ENCODE measurements at regions not wholly inside any gene's neighbourhood (a gene's known extent, or its start where the extent isn't known, plus 50 kb on each side); places are given as distances from the start of the nearest gene placed in this dataset.
A peak's percentile ranks its signal among the peaks of the same experiment; 100 is the strongest.
"Not testable (repeated sequence)": the region's sequence is repeated elsewhere in the genome, so short reads cannot be mapped to it uniquely, and the experiment has no call there.

- not testable (repeated sequence) for H3K4me3 ChIP-seq; H3K27me3 ChIP-seq; H3K36me3 ChIP-seq; H3K4me1 ChIP-seq; H3K27ac ChIP-seq; H3K9me3 ChIP-seq (replicated peaks); DNase-seq
Measured at GRCh38 chr22:10526079-10526478, 5001.9 kb upstream of the OR11H1 start.

- H3K9me3 ChIP-seq (replicated peaks); H3K4me3 ChIP-seq; H3K4me1 ChIP-seq; H3K36me3 ChIP-seq; H3K27me3 ChIP-seq; DNase-seq; H3K27ac ChIP-seq: not testable (repeated sequence)
Measured at GRCh38 chr22:10531141-10531540, 4996.9 kb upstream of the OR11H1 start.

GRCh38 chr22:10572531-10572930, 4955.5 kb upstream of the OR11H1 start:
- not testable (repeated sequence) for H3K4me1 ChIP-seq; H3K27ac ChIP-seq; H3K36me3 ChIP-seq; H3K9me3 ChIP-seq (replicated peaks); H3K27me3 ChIP-seq; H3K4me3 ChIP-seq; DNase-seq

GRCh38 chr22:10601071-10601470, 4926.9 kb upstream of the OR11H1 start:
- H3K9me3 ChIP-seq (replicated peaks); DNase-seq; H3K36me3 ChIP-seq; H3K4me1 ChIP-seq; H3K27me3 ChIP-seq; H3K4me3 ChIP-seq; H3K27ac ChIP-seq: not testable (repeated sequence)

GRCh38 chr22:10631961-10632360, 4896.0 kb upstream of the OR11H1 start:
- DNase-seq; H3K4me1 ChIP-seq; H3K36me3 ChIP-seq; H3K27me3 ChIP-seq; H3K9me3 ChIP-seq (replicated peaks); H3K27ac ChIP-seq; H3K4me3 ChIP-seq: not testable (repeated sequence)

GRCh38 chr22:10635341-10635740, 4892.7 kb upstream of the OR11H1 start:
- not testable (repeated sequence) for H3K9me3 ChIP-seq (replicated peaks); H3K36me3 ChIP-seq; H3K27ac ChIP-seq; H3K4me3 ChIP-seq; H3K27me3 ChIP-seq; H3K4me1 ChIP-seq; DNase-seq

- not testable (repeated sequence) for H3K27me3 ChIP-seq, DNase-seq
Measured at GRCh38 chr22:10662818-10663217, 4865.2 kb upstream of the OR11H1 start.

GRCh38 chr22:10673065-10673464, 4854.9 kb upstream of the OR11H1 start:
- not testable (repeated sequence) for H3K4me1 ChIP-seq; DNase-seq; H3K27ac ChIP-seq; H3K9me3 ChIP-seq (replicated peaks); H3K27me3 ChIP-seq; H3K36me3 ChIP-seq; H3K4me3 ChIP-seq

More at GRCh38 chr22:10662818-10663217, 4865.2 kb upstream of the OR11H1 start:
- not testable (repeated sequence) for H3K27ac ChIP-seq; H3K4me3 ChIP-seq; H3K9me3 ChIP-seq (replicated peaks); H3K36me3 ChIP-seq; H3K4me1 ChIP-seq

GRCh38 chr22:10678720-10679119, 4849.3 kb upstream of the OR11H1 start:
- H3K9me3 ChIP-seq (replicated peaks); H3K27ac ChIP-seq; DNase-seq; H3K4me1 ChIP-seq; H3K36me3 ChIP-seq; H3K27me3 ChIP-seq; H3K4me3 ChIP-seq: not testable (repeated sequence)

GRCh38 chr22:10685436-10685835, 4842.6 kb upstream of the OR11H1 start:
- not testable (repeated sequence) for H3K27me3 ChIP-seq; H3K9me3 ChIP-seq (replicated peaks); DNase-seq; H3K4me3 ChIP-seq; H3K4me1 ChIP-seq; H3K36me3 ChIP-seq; H3K27ac ChIP-seq

GRCh38 chr22:10687256-10687655, 4840.7 kb upstream of the OR11H1 start:
- H3K9me3 ChIP-seq (replicated peaks); H3K4me3 ChIP-seq; H3K36me3 ChIP-seq; H3K4me1 ChIP-seq; H3K27ac ChIP-seq; H3K27me3 ChIP-seq: not testable (repeated sequence)
- peak in 1 of 2 experiments; percentile 27 for DNase-seq

- not testable (repeated sequence) for H3K4me1 ChIP-seq; H3K4me3 ChIP-seq; H3K36me3 ChIP-seq; H3K27ac ChIP-seq; H3K27me3 ChIP-seq; H3K9me3 ChIP-seq (replicated peaks); DNase-seq
Measured at GRCh38 chr22:10698836-10699235, 4829.2 kb upstream of the OR11H1 start.

- H3K27me3 ChIP-seq; DNase-seq; H3K27ac ChIP-seq; H3K9me3 ChIP-seq (replicated peaks); H3K4me1 ChIP-seq; H3K4me3 ChIP-seq; H3K36me3 ChIP-seq: not testable (repeated sequence)
Measured at GRCh38 chr22:10699301-10700097, 4828.5 kb upstream of the OR11H1 start.

- not testable (repeated sequence) for H3K9me3 ChIP-seq (replicated peaks); H3K27me3 ChIP-seq; H3K4me3 ChIP-seq; H3K27ac ChIP-seq; DNase-seq; H3K4me1 ChIP-seq; H3K36me3 ChIP-seq
Measured at GRCh38 chr22:10708175-10708574, 4819.8 kb upstream of the OR11H1 start.

- H3K4me3 ChIP-seq; H3K4me1 ChIP-seq; H3K9me3 ChIP-seq (replicated peaks); H3K27ac ChIP-seq; DNase-seq; H3K27me3 ChIP-seq; H3K36me3 ChIP-seq: not testable (repeated sequence)
Measured at GRCh38 chr22:10710923-10711322, 4817.1 kb upstream of the OR11H1 start.

- not testable (repeated sequence) for H3K27me3 ChIP-seq; H3K9me3 ChIP-seq (replicated peaks); H3K36me3 ChIP-seq; DNase-seq; H3K27ac ChIP-seq; H3K4me3 ChIP-seq; H3K4me1 ChIP-seq
Measured at GRCh38 chr22:10722804-10723203, 4805.2 kb upstream of the OR11H1 start.

Data from SJCRH30 (cell line).